ENCODE measurements at regions not wholly inside any gene's neighbourhood (a gene's known extent, or its start where the extent isn't known, plus 50 kb on each side); places are given as distances from the start of the nearest gene placed in this dataset.

GRCh38 chr1:109846846-109847245, 63.8 kb upstream of the CSF1 start:
- CTCF ChIA-PET: no interaction called here
- H3K9me3 Mint-ChIP-seq: peaks cover 11% of the 10 kb centered on the region
- H3K27ac Mint-ChIP-seq: no peak overlapping the region
- DNase-seq (ENCODE audit: low spot score) (no peak), ATAC-seq (no peak)
- no peaks in the 10 kb centered on the region for H3K4me1 Mint-ChIP-seq
- POLR2A ChIA-PET: no interaction called here
- no peaks in the 10 kb centered on the region for H3K27me3 Mint-ChIP-seq (ENCODE audit: low read depth)
- H3K4me3 Mint-ChIP-seq: no peak overlapping the region
- TF ChIP-seq OVOL2 (CRISPR knock-in tag; IDR thresholded peaks at IDR 0.05; ENCODE audit: borderline replicate concordance) (no peak), ZNF121 (CRISPR knock-in tag; IDR thresholded peaks at IDR 0.05) (no peak)
- TF ChIP-seq, protein P1, sequence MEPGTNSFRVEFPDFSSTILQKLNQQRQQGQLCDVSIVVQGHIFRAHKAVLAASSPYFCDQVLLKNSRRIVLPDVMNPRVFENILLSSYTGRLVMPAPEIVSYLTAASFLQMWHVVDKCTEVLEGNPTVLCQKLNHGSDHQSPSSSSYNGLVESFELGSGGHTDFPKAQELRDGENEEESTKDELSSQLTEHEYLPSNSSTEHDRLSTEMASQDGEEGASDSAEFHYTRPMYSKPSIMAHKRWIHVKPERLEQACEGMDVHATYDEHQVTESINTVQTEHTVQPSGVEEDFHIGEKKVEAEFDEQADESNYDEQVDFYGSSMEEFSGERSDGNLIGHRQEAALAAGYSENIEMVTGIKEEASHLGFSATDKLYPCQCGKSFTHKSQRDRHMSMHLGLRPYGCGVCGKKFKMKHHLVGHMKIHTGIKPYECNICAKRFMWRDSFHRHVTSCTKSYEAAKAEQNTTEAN (CRISPR knock-in tag; IDR thresholded peaks at IDR 0.05): no peak
- TF ChIP-seq, protein P2, sequence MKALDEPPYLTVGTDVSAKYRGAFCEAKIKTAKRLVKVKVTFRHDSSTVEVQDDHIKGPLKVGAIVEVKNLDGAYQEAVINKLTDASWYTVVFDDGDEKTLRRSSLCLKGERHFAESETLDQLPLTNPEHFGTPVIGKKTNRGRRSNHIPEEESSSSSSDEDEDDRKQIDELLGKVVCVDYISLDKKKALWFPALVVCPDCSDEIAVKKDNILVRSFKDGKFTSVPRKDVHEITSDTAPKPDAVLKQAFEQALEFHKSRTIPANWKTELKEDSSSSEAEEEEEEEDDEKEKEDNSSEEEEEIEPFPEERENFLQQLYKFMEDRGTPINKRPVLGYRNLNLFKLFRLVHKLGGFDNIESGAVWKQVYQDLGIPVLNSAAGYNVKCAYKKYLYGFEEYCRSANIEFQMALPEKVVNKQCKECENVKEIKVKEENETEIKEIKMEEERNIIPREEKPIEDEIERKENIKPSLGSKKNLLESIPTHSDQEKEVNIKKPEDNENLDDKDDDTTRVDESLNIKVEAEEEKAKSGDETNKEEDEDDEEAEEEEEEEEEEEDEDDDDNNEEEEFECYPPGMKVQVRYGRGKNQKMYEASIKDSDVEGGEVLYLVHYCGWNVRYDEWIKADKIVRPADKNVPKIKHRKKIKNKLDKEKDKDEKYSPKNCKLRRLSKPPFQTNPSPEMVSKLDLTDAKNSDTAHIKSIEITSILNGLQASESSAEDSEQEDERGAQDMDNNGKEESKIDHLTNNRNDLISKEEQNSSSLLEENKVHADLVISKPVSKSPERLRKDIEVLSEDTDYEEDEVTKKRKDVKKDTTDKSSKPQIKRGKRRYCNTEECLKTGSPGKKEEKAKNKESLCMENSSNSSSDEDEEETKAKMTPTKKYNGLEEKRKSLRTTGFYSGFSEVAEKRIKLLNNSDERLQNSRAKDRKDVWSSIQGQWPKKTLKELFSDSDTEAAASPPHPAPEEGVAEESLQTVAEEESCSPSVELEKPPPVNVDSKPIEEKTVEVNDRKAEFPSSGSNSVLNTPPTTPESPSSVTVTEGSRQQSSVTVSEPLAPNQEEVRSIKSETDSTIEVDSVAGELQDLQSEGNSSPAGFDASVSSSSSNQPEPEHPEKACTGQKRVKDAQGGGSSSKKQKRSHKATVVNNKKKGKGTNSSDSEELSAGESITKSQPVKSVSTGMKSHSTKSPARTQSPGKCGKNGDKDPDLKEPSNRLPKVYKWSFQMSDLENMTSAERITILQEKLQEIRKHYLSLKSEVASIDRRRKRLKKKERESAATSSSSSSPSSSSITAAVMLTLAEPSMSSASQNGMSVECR (CRISPR knock-in tag; IDR thresholded peaks at IDR 0.05; ENCODE audit: borderline replicate concordance): no peak
- H3K36me3 Mint-ChIP-seq: no peaks in the 10 kb centered on the region; the same call in 1 of the 2 replicates

DNA sequence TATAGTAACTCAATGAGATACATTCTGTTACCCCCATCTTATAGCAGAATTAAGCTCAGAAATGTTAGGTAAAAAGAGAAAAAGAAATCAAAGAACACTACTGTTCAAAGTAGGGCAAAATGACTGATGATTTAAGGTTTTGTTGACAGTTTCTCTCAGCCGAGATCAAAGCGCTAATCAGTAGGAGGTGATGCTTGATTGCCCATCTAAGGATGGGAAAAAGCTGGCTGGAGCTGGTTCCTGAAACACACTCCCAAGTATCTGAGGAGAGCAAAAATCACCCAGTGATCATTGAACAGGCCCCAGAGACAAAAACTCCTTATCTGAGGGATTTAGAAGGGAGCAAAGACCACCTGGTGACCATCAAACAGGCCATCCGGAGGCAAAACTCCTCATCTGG, 64.5 kb upstream of the CSF1 start:
- Mint-ChIP-seq H3K27ac (no peak overlapping the region), H3K27me3 (ENCODE audit: low read depth) (no peaks in the 10 kb centered on the region), H3K4me1 (no peaks in the 10 kb centered on the region), H3K36me3 (no peaks in the 10 kb centered on the region), H3K4me3 (no peak overlapping the region), H3K9me3 (peaks cover 13% of the 10 kb centered on the region)
- ATAC-seq: no peak
- no peak for DNase-seq (ENCODE audit: low spot score)
- ChIA-PET POLR2A (no interaction called here), CTCF (interaction anchor here (1.4 kb wide), 1 partner anchor 139 kb away, joined by 4 read pairs; the partner anchor contains the start of gene AHCYL1)
- TF ChIP-seq SP1 (CRISPR knock-in tag; conservative IDR thresholded peaks at IDR 0.05) (no peak), ZNF425 (CRISPR knock-in tag; conservative IDR thresholded peaks at IDR 0.05) (no peak), NFE2L1 (CRISPR knock-in tag; IDR thresholded peaks at IDR 0.05) (no peak), MXD4 (CRISPR knock-in tag; IDR thresholded peaks at IDR 0.05; ENCODE audit: borderline replicate concordance) (no peak), AR (CRISPR knock-in tag; IDR thresholded peaks at IDR 0.05) (no peak), GTF2I (CRISPR knock-in tag; conservative IDR thresholded peaks at IDR 0.05) (no peak), TEAD4 (CRISPR knock-in tag; IDR thresholded peaks at IDR 0.05) (no peak), HMGXB4 (CRISPR knock-in tag; IDR thresholded peaks at IDR 0.05) (no peak), SOX15 (CRISPR knock-in tag; IDR thresholded peaks at IDR 0.05) (no peak), ZNF121 (CRISPR knock-in tag; IDR thresholded peaks at IDR 0.05) (no peak), ZNF416 (CRISPR knock-in tag; IDR thresholded peaks at IDR 0.05) (no peak), ZSCAN18 (CRISPR knock-in tag; IDR thresholded peaks at IDR 0.05) (no peak), CREM (CRISPR knock-in tag; IDR thresholded peaks at IDR 0.05) (no peak), ELF4 (CRISPR knock-in tag; IDR thresholded peaks at IDR 0.05; ENCODE audit: low read depth) (no peak)
- TF ChIP-seq, protein P3, sequence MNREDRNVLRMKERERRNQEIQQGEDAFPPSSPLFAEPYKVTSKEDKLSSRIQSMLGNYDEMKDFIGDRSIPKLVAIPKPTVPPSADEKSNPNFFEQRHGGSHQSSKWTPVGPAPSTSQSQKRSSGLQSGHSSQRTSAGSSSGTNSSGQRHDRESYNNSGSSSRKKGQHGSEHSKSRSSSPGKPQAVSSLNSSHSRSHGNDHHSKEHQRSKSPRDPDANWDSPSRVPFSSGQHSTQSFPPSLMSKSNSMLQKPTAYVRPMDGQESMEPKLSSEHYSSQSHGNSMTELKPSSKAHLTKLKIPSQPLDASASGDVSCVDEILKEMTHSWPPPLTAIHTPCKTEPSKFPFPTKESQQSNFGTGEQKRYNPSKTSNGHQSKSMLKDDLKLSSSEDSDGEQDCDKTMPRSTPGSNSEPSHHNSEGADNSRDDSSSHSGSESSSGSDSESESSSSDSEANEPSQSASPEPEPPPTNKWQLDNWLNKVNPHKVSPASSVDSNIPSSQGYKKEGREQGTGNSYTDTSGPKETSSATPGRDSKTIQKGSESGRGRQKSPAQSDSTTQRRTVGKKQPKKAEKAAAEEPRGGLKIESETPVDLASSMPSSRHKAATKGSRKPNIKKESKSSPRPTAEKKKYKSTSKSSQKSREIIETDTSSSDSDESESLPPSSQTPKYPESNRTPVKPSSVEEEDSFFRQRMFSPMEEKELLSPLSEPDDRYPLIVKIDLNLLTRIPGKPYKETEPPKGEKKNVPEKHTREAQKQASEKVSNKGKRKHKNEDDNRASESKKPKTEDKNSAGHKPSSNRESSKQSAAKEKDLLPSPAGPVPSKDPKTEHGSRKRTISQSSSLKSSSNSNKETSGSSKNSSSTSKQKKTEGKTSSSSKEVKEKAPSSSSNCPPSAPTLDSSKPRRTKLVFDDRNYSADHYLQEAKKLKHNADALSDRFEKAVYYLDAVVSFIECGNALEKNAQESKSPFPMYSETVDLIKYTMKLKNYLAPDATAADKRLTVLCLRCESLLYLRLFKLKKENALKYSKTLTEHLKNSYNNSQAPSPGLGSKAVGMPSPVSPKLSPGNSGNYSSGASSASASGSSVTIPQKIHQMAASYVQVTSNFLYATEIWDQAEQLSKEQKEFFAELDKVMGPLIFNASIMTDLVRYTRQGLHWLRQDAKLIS (CRISPR knock-in tag; IDR thresholded peaks at IDR 0.05; ENCODE audit: borderline replicate concordance): no peak
